ENCODE measurements at regions not wholly inside any gene's neighbourhood (a gene's known extent, or its start where the extent isn't known, plus 50 kb on each side); places are given as distances from the start of the nearest gene placed in this dataset.
"Not testable (repeated sequence)": the region's sequence is repeated elsewhere in the genome, so short reads cannot be mapped to it uniquely, and the experiment has no call there.

- TF ChIP-seq CTCF (IDR thresholded peaks at IDR 0.05): no peak
- H3K27me3 ChIP-seq: no peaks in the 10 kb centered on the region
- WGBS, 2 donors (ENCODE audit: low coverage in 1 of 2): 59 to 62% methylated on average over 2 of the region's 2 CpGs
- H3K36me3 ChIP-seq: no peaks in the 10 kb centered on the region
- no peak overlapping the region for H3K27ac ChIP-seq
- H3K9me3 ChIP-seq: no peaks in the 10 kb centered on the region
- H3K4me3 ChIP-seq: no peak overlapping the region
- no peak for ATAC-seq
- no peaks in the 10 kb centered on the region for H3K4me1 ChIP-seq
Observed at GRCh38 chr2:116787848-116788247, 1026.6 kb upstream of the DDX18 start.

GRCh38 chr2:116802671-116803070, 1011.8 kb upstream of the DDX18 start:
- Histone ChIP-seq H3K27ac (no peak overlapping the region), H3K27me3 (no peaks in the 10 kb centered on the region), H3K4me3 (no peak overlapping the region), H3K36me3 (no peaks in the 10 kb centered on the region), H3K4me1 (no peaks in the 10 kb centered on the region), H3K9me3 (peaks cover 0 to 25% (median 0%) of the 10 kb centered on the region in 3 donors)
- 95 to 100% methylated on average over 1 to 2 of the region's 3 CpGs for WGBS, 2 donors (ENCODE audit: low coverage in 1 of 2)
- no peak for ATAC-seq
- TF ChIP-seq EP300 (IDR thresholded peaks at IDR 0.05): no peak
- TF ChIP-seq POLR2AphosphoS5 (IDR thresholded peaks at IDR 0.05): no peak
- TF ChIP-seq CTCF (IDR thresholded peaks at IDR 0.05): no peak
- TF ChIP-seq POLR2A (IDR thresholded peaks at IDR 0.05): no peak

- H3K4me3 ChIP-seq: no peak overlapping the region
- no peak for ATAC-seq
- no peaks in the 10 kb centered on the region for H3K36me3 ChIP-seq
- H3K9me3 ChIP-seq: peaks cover 0 to 25% (median 0%) of the 10 kb centered on the region in 3 donors
- TF ChIP-seq POLR2AphosphoS5 (IDR thresholded peaks at IDR 0.05) (no peak), CTCF (IDR thresholded peaks at IDR 0.05) (no peak), POLR2A (IDR thresholded peaks at IDR 0.05) (no peak)
- no peaks in the 10 kb centered on the region for H3K27me3 ChIP-seq
- WGBS, 2 donors (ENCODE audit: low coverage in 1 of 2): 31 to 60% methylated on average over 2 of the region's 2 CpGs
- no peaks in the 10 kb centered on the region for H3K4me1 ChIP-seq
- H3K27ac ChIP-seq: no peak overlapping the region
Observed at GRCh38 chr2:116804901-116805300, 1009.6 kb upstream of the DDX18 start.

GRCh38 chr2:116806505-116806904, 1008.0 kb upstream of the DDX18 start:
- peaks cover 0 to 25% (median 0%) of the 10 kb centered on the region in 3 donors for H3K9me3 ChIP-seq
- H3K27ac ChIP-seq, ATAC-seq, H3K4me3 ChIP-seq, H3K36me3 ChIP-seq, H3K27me3 ChIP-seq, H3K4me1 ChIP-seq: not testable (repeated sequence)
- WGBS, 2 donors (ENCODE audit: low coverage in 1 of 2): no CpG with 5 or more reads among the region's 4 CpGs

- no peaks in the 10 kb centered on the region for H3K27me3 ChIP-seq
- H3K4me3 ChIP-seq: no peak overlapping the region
- ATAC-seq: no peak
- H3K27ac ChIP-seq: no peak overlapping the region
- H3K9me3 ChIP-seq: peaks cover 0 to 4% (median 0%) of the 10 kb centered on the region in 3 donors
- no peaks in the 10 kb centered on the region for H3K36me3 ChIP-seq
- no peak for TF ChIP-seq POLR2A (IDR thresholded peaks at IDR 0.05)
- no peak for TF ChIP-seq CTCF (IDR thresholded peaks at IDR 0.05)
- no peak for TF ChIP-seq POLR2AphosphoS5 (IDR thresholded peaks at IDR 0.05)
- no peak for TF ChIP-seq EP300 (IDR thresholded peaks at IDR 0.05)
- no peaks in the 10 kb centered on the region for H3K4me1 ChIP-seq
Observed at GRCh38 chr2:116809109-116809508, 1005.4 kb upstream of the DDX18 start.

GRCh38 chr2:116810071-116810470, 1004.4 kb upstream of the DDX18 start:
- Histone ChIP-seq H3K36me3 (no peaks in the 10 kb centered on the region), H3K27me3 (no peaks in the 10 kb centered on the region), H3K4me1 (no peaks in the 10 kb centered on the region), H3K27ac (no peak overlapping the region), H3K9me3 (no peaks in the 10 kb centered on the region), H3K4me3 (no peak overlapping the region)
- TF ChIP-seq CTCF (IDR thresholded peaks at IDR 0.05): no peak
- TF ChIP-seq POLR2A (IDR thresholded peaks at IDR 0.05): no peak
- 73 to 74% methylated on average over 4 of the region's 4 CpGs for WGBS, 2 donors (ENCODE audit: low coverage in 1 of 2)
- ATAC-seq: no peak

All from gastroesophageal sphincter (tissue), 4 donors.